GM18909 (cell line): ENCODE measurements at regions not wholly inside any gene's neighbourhood (a gene's known extent, or its start where the extent isn't known, plus 50 kb on each side); places are given as distances from the start of the nearest gene placed in this dataset.
"Not testable (repeated sequence)": the region's sequence is repeated elsewhere in the genome, so short reads cannot be mapped to it uniquely, and the experiment has no call there.

Source experiments
- ATAC-seq: cut with Tn5 transposase; IDR thresholded peaks from one replicate; pipeline ENCODE4 v1.9.1; 2021; ENCODE audit warnings: mild to moderate bottlenecking; ENCODE audit not compliant: unreplicated experiment, poor library complexity

- ATAC-seq = no peak
These were observed 160.3 kb downstream of the CXXC4 start for GRCh38 chr4:104334410-104334809.

GRCh38 chr4:104330125-104330905, 164.4 kb downstream of the CXXC4 start:
- ATAC-seq = no peak

- ATAC-seq = not testable (repeated sequence)
These were observed 167.6 kb downstream of the CXXC4 start for GRCh38 chr4:104326991-104327694.

GRCh38 chr4:104302731-104303130, 192.0 kb downstream of the CXXC4 start:
- no peak for ATAC-seq

GRCh38 chr4:104294811-104295210, 199.9 kb downstream of the CXXC4 start:
- no peak for ATAC-seq

- no peak for ATAC-seq
These were observed 207.8 kb downstream of the CXXC4 start for GRCh38 chr4:104286867-104287266.

- no peak for ATAC-seq
These were observed 211.4 kb downstream of the CXXC4 start for GRCh38 chr4:104283303-104283702.

GRCh38 chr4:104279744-104280143, 214.9 kb downstream of the CXXC4 start:
- no peak for ATAC-seq

- no peak for ATAC-seq
These were observed 221.7 kb downstream of the CXXC4 start for GRCh38 chr4:104272966-104273365.

GRCh38 chr4:104269603-104270002, 225.1 kb downstream of the CXXC4 start:
- ATAC-seq = not testable (repeated sequence)

- no peak for ATAC-seq
These were observed 231.6 kb downstream of the CXXC4 start for GRCh38 chr4:104263100-104263499.

GRCh38 chr4:104262678-104263077, 232.0 kb downstream of the CXXC4 start:
- no peak for ATAC-seq

GRCh38 chr4:104248726-104249125, 246.0 kb downstream of the CXXC4 start:
- ATAC-seq = no peak

- no peak for ATAC-seq
These were observed 258.7 kb downstream of the CXXC4 start for GRCh38 chr4:104235967-104236366.

- ATAC-seq = no peak
These were observed 277.2 kb downstream of the CXXC4 start for GRCh38 chr4:104217526-104217925.

GRCh38 chr4:104211657-104212056, 283.0 kb downstream of the CXXC4 start:
- no peak for ATAC-seq

GRCh38 chr4:104210420-104210819, 284.3 kb downstream of the CXXC4 start:
- ATAC-seq = no peak

- no peak for ATAC-seq
These were observed 287.9 kb downstream of the CXXC4 start for GRCh38 chr4:104206784-104207183.

- ATAC-seq = no peak
These were observed 289.6 kb downstream of the CXXC4 start for GRCh38 chr4:104205116-104205515.

GRCh38 chr4:104188301-104188700, 306.4 kb downstream of the CXXC4 start:
- no peak for ATAC-seq

GRCh38 chr4:104169437-104169836, 325.3 kb downstream of the CXXC4 start:
- ATAC-seq = no peak

- no peak for ATAC-seq
These were observed 327.9 kb downstream of the CXXC4 start for GRCh38 chr4:104166749-104167148.
